Bronchial epithelial cell (primary cell): ENCODE measurements at regions not wholly inside any gene's neighbourhood (a gene's known extent, or its start where the extent isn't known, plus 50 kb on each side); places are given as distances from the start of the nearest gene placed in this dataset.
A peak's percentile ranks its signal among the peaks of the same experiment; 100 is the strongest.

Source experiments
- DNase-seq: peaks from one replicate; pipeline ENCODE4 v3.0.0-alpha.2; 2010; ENCODE audit warnings: low read depth
- FAIRE-seq: peaks from 2 replicates; lab custom pipeline; 2011; peaks lifted over from hg19 to GRCh38; lab: Jason Lieb, UNC
- H3K27me3 ChIP-seq: 2 replicates; pipeline ENCODE4 v1.5.1; 2011; ENCODE audit warnings: low read length; ENCODE audit not compliant: control insufficient read depth, insufficient read depth
- H3K36me3 ChIP-seq: 2 replicates; pipeline ENCODE4 v1.5.1; 2011; ENCODE audit warnings: low read length; ENCODE audit not compliant: control insufficient read depth, insufficient read depth
- H3K4me3 ChIP-seq: 2 replicates; pipeline ENCODE4 v1.5.1; 2011; ENCODE audit warnings: mild to moderate bottlenecking, low read depth, low read length, control low read depth
- CTCF ChIP-seq: IDR thresholded peaks from 2 replicates; pipeline ENCODE4 v1.5.1; 2011; ENCODE audit warnings: mild to moderate bottlenecking, moderate library complexity, low read length, control low read depth, inconsistent platforms; ENCODE audit not compliant: insufficient read depth, severe bottlenecking

- H3K36me3 ChIP-seq: no peaks in the 10 kb centered on the region
- FAIRE-seq (no peak), DNase-seq (no peak)
- no peaks in the 10 kb centered on the region for H3K27me3 ChIP-seq
- no peak overlapping the region for H3K4me3 ChIP-seq
- no peak for TF ChIP-seq CTCF
Observed at GRCh38 chr7:18350678-18351077, 144.9 kb upstream of the HDAC9 start.

- peak; percentile 48 for TF ChIP-seq CTCF
- no peaks in the 10 kb centered on the region for H3K27me3 ChIP-seq
- peak; percentile 80 for DNase-seq
- no peak overlapping the region for H3K4me3 ChIP-seq
- peak; percentile 55 for FAIRE-seq
- H3K36me3 ChIP-seq: no peaks in the 10 kb centered on the region
Observed at GRCh38 chr7:18352339-18353255, 143.0 kb upstream of the HDAC9 start.

GRCh38 chr7:18353339-18353738 is 142.2 kb upstream of the HDAC9 start:
- Histone ChIP-seq H3K27me3 (no peaks in the 10 kb centered on the region), H3K4me3 (no peak overlapping the region), H3K36me3 (no peaks in the 10 kb centered on the region)
- DNase-seq (no peak), FAIRE-seq (no peak)
- no peak for TF ChIP-seq CTCF

GRCh38 chr7:18354108-18355085 is 141.2 kb upstream of the HDAC9 start:
- Histone ChIP-seq H3K27me3 (no peaks in the 10 kb centered on the region), H3K36me3 (no peaks in the 10 kb centered on the region), H3K4me3 (no peak overlapping the region)
- FAIRE-seq (no peak), DNase-seq (no peak)
- TF ChIP-seq CTCF: no peak

GRCh38 chr7:18356191-18356645 is 139.3 kb upstream of the HDAC9 start:
- no peaks in the 10 kb centered on the region for H3K27me3 ChIP-seq
- H3K4me3 ChIP-seq: no peak overlapping the region
- TF ChIP-seq CTCF: peak; percentile 55
- no peaks in the 10 kb centered on the region for H3K36me3 ChIP-seq
- DNase-seq (peak; percentile 31), FAIRE-seq (no peak)
